ENCODE measurements at regions not wholly inside any gene's neighbourhood (a gene's known extent, or its start where the extent isn't known, plus 50 kb on each side); places are given as distances from the start of the nearest gene placed in this dataset.

- no peak overlapping the region for H3K27ac ChIP-seq (ENCODE audit: insufficient read depth in 1 of 2, low read depth in 1 of 2, low read length in 2 of 2, poor library complexity in 1 of 2, severe bottlenecking in 2 of 2)
- no peaks in the 10 kb centered on the region for H3K9me3 ChIP-seq (ENCODE audit: control extremely low read depth in 1 of 5, control insufficient read depth in 4 of 5, insufficient read depth in 2 of 5, low read depth in 1 of 5, low read length in 4 of 5)
- no peaks in the 10 kb centered on the region for H3K36me3 ChIP-seq (ENCODE audit: control insufficient read depth in 4 of 4, insufficient read depth in 4 of 4, low read length in 3 of 4)
- no peaks in the 10 kb centered on the region for H3K4me1 ChIP-seq (ENCODE audit: control extremely low read depth in 1 of 4, control insufficient read depth in 4 of 4, insufficient read depth in 4 of 4, low read length in 3 of 4)
- CTCF ChIA-PET: no interaction called here
- WGBS (ENCODE audit: insufficient coverage): 98% methylated on average over 5 of the region's 5 CpGs
- POLR2A ChIA-PET: no interaction called here
- no peaks in the 10 kb centered on the region for H3K27me3 ChIP-seq (replicated peaks in 2 of 5; ENCODE audit: control insufficient read depth in 4 of 5, insufficient read depth in 5 of 5, low read length in 4 of 5)
- no peak for DNase-seq
- H3K4me3 ChIP-seq (ENCODE audit: control insufficient read depth in 1 of 7, extremely low read depth in 1 of 7, insufficient read depth in 4 of 7, low read depth in 2 of 7, low read length in 6 of 7): no peak overlapping the region
Observed at GRCh38 chr13:59504407-59504806, 659.3 kb downstream of the DIAPH3 start.

DNA sequence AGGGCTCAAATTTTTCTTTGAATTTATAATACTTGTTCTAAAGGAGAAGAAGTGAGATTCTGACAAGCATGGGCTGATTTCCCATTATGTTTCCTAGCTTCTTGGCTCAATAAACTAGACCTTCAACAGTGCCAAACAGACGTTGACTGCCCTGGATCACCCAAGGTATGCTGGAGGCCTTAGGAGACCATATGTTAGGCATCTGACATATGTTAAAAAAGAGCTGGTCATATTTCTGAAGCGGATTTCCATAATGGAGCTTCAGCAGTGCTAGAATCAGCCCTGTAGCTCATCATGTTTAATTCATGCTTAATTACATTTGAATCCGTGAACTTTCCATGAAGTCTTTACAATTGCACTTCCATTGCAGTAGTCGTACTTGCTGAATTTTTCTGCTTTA, 653.3 kb downstream of the DIAPH3 start:
- no peak overlapping the region for H3K27ac ChIP-seq (ENCODE audit: insufficient read depth in 1 of 2, low read depth in 1 of 2, low read length in 2 of 2, poor library complexity in 1 of 2, severe bottlenecking in 2 of 2)
- no peak overlapping the region for H3K4me3 ChIP-seq (ENCODE audit: control insufficient read depth in 1 of 7, extremely low read depth in 1 of 7, insufficient read depth in 4 of 7, low read depth in 2 of 7, low read length in 6 of 7)
- no peaks in the 10 kb centered on the region for H3K27me3 ChIP-seq (replicated peaks in 2 of 5; ENCODE audit: control insufficient read depth in 4 of 5, insufficient read depth in 5 of 5, low read length in 4 of 5)
- no peaks in the 10 kb centered on the region for H3K36me3 ChIP-seq (ENCODE audit: control insufficient read depth in 4 of 4, insufficient read depth in 4 of 4, low read length in 3 of 4)
- ChIA-PET CTCF (no interaction called here), POLR2A (no interaction called here)
- no peaks in the 10 kb centered on the region for H3K4me1 ChIP-seq (ENCODE audit: control extremely low read depth in 1 of 4, control insufficient read depth in 4 of 4, insufficient read depth in 4 of 4, low read length in 3 of 4)
- WGBS (ENCODE audit: insufficient coverage): 100% methylated on average over 4 of the region's 4 CpGs
- H3K9me3 ChIP-seq (ENCODE audit: control extremely low read depth in 1 of 5, control insufficient read depth in 4 of 5, insufficient read depth in 2 of 5, low read depth in 1 of 5, low read length in 4 of 5): peaks cover 0 to 1% (median 0%) of the 10 kb centered on the region in 5 experiments
- no peak for DNase-seq

DNA sequence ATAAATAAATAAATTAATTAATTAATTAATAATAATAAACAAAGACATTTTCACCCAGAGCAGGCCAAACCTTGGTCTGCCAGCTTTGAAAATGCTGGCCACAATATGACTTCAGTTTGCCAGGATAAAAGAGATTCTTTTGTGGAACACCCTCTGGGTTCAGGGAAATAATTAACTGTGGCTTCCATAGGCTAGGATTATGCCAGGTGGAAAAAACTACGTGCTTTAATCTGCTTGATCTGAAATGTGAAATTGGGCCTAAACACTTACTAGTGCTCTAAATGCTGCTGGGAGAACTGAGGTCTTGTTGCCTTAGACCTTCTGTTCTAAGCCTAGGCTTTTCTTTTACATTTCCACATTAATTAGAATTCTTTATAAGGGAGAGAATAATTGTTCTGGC, 650.0 kb downstream of the DIAPH3 start:
- DNase-seq: no peak
- no peaks in the 10 kb centered on the region for H3K4me1 ChIP-seq (ENCODE audit: control extremely low read depth in 1 of 4, control insufficient read depth in 4 of 4, insufficient read depth in 4 of 4, low read length in 3 of 4)
- peaks cover 0 to 1% (median 0%) of the 10 kb centered on the region in 5 experiments for H3K9me3 ChIP-seq (ENCODE audit: control extremely low read depth in 1 of 5, control insufficient read depth in 4 of 5, insufficient read depth in 2 of 5, low read depth in 1 of 5, low read length in 4 of 5)
- H3K27ac ChIP-seq (ENCODE audit: insufficient read depth in 1 of 2, low read depth in 1 of 2, low read length in 2 of 2, poor library complexity in 1 of 2, severe bottlenecking in 2 of 2): no peak overlapping the region
- POLR2A ChIA-PET: no interaction called here
- 88% methylated on average over 1 of the region's 1 CpG for WGBS (ENCODE audit: insufficient coverage)
- CTCF ChIA-PET: no interaction called here
- H3K4me3 ChIP-seq (ENCODE audit: control insufficient read depth in 1 of 7, extremely low read depth in 1 of 7, insufficient read depth in 4 of 7, low read depth in 2 of 7, low read length in 6 of 7): no peak overlapping the region
- no peaks in the 10 kb centered on the region for H3K36me3 ChIP-seq (ENCODE audit: control insufficient read depth in 4 of 4, insufficient read depth in 4 of 4, low read length in 3 of 4)
- no peaks in the 10 kb centered on the region for H3K27me3 ChIP-seq (replicated peaks in 2 of 5; ENCODE audit: control insufficient read depth in 4 of 5, insufficient read depth in 5 of 5, low read length in 4 of 5)

DNA sequence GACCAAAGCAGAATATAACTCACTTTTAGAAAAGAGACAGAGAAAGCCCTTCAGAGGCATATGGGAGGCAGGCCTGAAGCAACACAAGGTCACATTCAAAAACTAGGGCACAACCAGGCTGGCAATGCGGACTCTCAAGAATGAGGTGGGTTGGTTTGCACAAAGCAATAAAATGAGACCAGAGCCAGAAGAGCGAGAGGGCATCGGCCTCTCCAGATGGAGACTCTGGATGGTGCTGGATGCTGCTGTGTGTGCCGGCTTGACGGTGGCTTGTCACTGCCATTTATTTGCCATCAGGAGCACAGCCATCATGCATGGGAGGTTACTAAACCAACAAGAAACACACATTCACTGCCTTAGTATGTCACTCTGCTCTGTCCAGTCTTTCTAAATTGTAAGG, 649.4 kb downstream of the DIAPH3 start:
- H3K36me3 ChIP-seq (ENCODE audit: control insufficient read depth in 4 of 4, insufficient read depth in 4 of 4, low read length in 3 of 4): no peaks in the 10 kb centered on the region
- 97% methylated on average over 5 of the region's 5 CpGs for WGBS (ENCODE audit: insufficient coverage)
- ChIA-PET POLR2A (no interaction called here), CTCF (no interaction called here)
- H3K9me3 ChIP-seq (ENCODE audit: control extremely low read depth in 1 of 5, control insufficient read depth in 4 of 5, insufficient read depth in 2 of 5, low read depth in 1 of 5, low read length in 4 of 5): peaks cover 0 to 1% (median 0%) of the 10 kb centered on the region in 5 experiments
- H3K27ac ChIP-seq (ENCODE audit: insufficient read depth in 1 of 2, low read depth in 1 of 2, low read length in 2 of 2, poor library complexity in 1 of 2, severe bottlenecking in 2 of 2): no peak overlapping the region
- H3K4me3 ChIP-seq (ENCODE audit: control insufficient read depth in 1 of 7, extremely low read depth in 1 of 7, insufficient read depth in 4 of 7, low read depth in 2 of 7, low read length in 6 of 7): no peak overlapping the region
- no peaks in the 10 kb centered on the region for H3K27me3 ChIP-seq (replicated peaks in 2 of 5; ENCODE audit: control insufficient read depth in 4 of 5, insufficient read depth in 5 of 5, low read length in 4 of 5)
- no peak for DNase-seq
- no peaks in the 10 kb centered on the region for H3K4me1 ChIP-seq (ENCODE audit: control extremely low read depth in 1 of 4, control insufficient read depth in 4 of 4, insufficient read depth in 4 of 4, low read length in 3 of 4)

DNA sequence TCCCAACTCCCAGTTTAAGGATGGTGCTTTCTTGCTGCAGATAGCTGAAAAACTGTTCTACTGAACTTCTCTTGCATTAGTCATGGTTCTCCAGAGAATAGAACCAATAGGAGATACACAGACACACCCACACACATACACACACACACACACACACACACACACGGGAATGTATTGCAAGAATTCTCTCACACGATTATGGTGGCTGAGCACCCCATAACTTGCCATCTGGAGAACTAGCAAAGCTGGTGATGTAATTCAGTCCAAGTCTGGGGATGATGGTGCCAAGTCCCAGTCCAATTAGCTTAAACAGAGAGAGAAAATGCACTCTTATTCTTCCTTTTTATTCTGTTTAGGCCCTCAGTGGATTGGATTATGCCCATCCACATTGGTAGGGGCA, 643.9 kb downstream of the DIAPH3 start:
- Histone ChIP-seq H3K4me1 (ENCODE audit: control extremely low read depth in 1 of 4, control insufficient read depth in 4 of 4, insufficient read depth in 4 of 4, low read length in 3 of 4) (no peaks in the 10 kb centered on the region), H3K36me3 (ENCODE audit: control insufficient read depth in 4 of 4, insufficient read depth in 4 of 4, low read length in 3 of 4) (no peaks in the 10 kb centered on the region), H3K27me3 (replicated peaks in 2 of 5; ENCODE audit: control insufficient read depth in 4 of 5, insufficient read depth in 5 of 5, low read length in 4 of 5) (no peaks in the 10 kb centered on the region), H3K4me3 (ENCODE audit: control insufficient read depth in 1 of 7, extremely low read depth in 1 of 7, insufficient read depth in 4 of 7, low read depth in 2 of 7, low read length in 6 of 7) (no peak overlapping the region), H3K27ac (ENCODE audit: insufficient read depth in 1 of 2, low read depth in 1 of 2, low read length in 2 of 2, poor library complexity in 1 of 2, severe bottlenecking in 2 of 2) (no peak overlapping the region), H3K9me3 (ENCODE audit: control extremely low read depth in 1 of 5, control insufficient read depth in 4 of 5, insufficient read depth in 2 of 5, low read depth in 1 of 5, low read length in 4 of 5) (no peaks in the 10 kb centered on the region)
- ChIA-PET POLR2A (no interaction called here), CTCF (no interaction called here)
- 100% methylated on average over 1 of the region's 2 CpGs for WGBS (ENCODE audit: insufficient coverage)
- no peak for DNase-seq

DNA sequence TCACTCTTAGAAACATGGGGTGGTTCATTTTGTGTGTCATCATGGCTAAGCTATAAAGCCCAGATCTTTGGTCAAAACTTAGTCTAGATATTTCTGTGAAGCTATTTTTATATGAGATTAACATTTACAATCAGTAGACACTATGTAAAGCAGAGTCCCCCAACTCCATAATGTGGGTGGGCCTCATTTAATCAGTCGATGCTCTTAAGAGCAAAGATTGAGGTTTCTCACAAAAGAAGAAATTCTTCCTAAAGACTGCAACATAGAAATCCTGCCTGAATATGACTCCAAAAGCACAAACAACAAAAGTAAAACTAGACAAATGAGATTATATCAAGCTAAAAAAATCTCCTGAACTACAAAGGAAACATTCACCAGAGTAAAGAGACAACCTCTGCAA, 642.2 kb downstream of the DIAPH3 start:
- ChIA-PET POLR2A (no interaction called here), CTCF (interaction anchor here (0.6 to 1.0 kb wide), 2 partner anchors 128 to 132 kb away, joined by 3 to 5 read pairs; no protein-coding TSS in a partner anchor)
- WGBS (ENCODE audit: insufficient coverage): 100% methylated on average over 1 of the region's 1 CpG
- Histone ChIP-seq H3K27me3 (replicated peaks in 2 of 5; ENCODE audit: control insufficient read depth in 4 of 5, insufficient read depth in 5 of 5, low read length in 4 of 5) (no peaks in the 10 kb centered on the region), H3K4me3 (ENCODE audit: control insufficient read depth in 1 of 7, extremely low read depth in 1 of 7, insufficient read depth in 4 of 7, low read depth in 2 of 7, low read length in 6 of 7) (no peak overlapping the region), H3K36me3 (ENCODE audit: control insufficient read depth in 4 of 4, insufficient read depth in 4 of 4, low read length in 3 of 4) (no peaks in the 10 kb centered on the region), H3K9me3 (ENCODE audit: control extremely low read depth in 1 of 5, control insufficient read depth in 4 of 5, insufficient read depth in 2 of 5, low read depth in 1 of 5, low read length in 4 of 5) (no peaks in the 10 kb centered on the region), H3K4me1 (ENCODE audit: control extremely low read depth in 1 of 4, control insufficient read depth in 4 of 4, insufficient read depth in 4 of 4, low read length in 3 of 4) (no peaks in the 10 kb centered on the region), H3K27ac (ENCODE audit: insufficient read depth in 1 of 2, low read depth in 1 of 2, low read length in 2 of 2, poor library complexity in 1 of 2, severe bottlenecking in 2 of 2) (no peak overlapping the region)
- no peak for DNase-seq

DNA sequence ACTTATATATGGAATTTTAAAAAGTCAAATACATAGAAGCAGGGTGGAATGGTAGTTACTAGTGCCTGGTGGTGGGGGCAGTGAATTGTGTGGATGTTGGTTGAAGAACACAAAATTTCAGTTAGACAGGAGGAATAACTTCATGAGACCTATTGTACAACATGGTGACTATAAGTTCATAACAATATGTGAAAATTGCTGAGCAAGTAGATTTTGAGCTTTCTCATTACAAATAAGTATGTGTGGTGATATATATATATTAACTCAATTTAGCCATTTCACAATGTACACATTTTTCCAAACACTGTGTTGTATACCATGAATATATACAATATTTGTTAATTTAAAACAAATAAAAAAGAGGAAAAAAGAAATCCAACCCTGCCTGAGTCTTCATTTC, 641.1 kb downstream of the DIAPH3 start:
- Histone ChIP-seq H3K4me3 (ENCODE audit: control insufficient read depth in 1 of 7, extremely low read depth in 1 of 7, insufficient read depth in 4 of 7, low read depth in 2 of 7, low read length in 6 of 7) (no peak overlapping the region), H3K27ac (ENCODE audit: insufficient read depth in 1 of 2, low read depth in 1 of 2, low read length in 2 of 2, poor library complexity in 1 of 2, severe bottlenecking in 2 of 2) (no peak overlapping the region), H3K4me1 (ENCODE audit: control extremely low read depth in 1 of 4, control insufficient read depth in 4 of 4, insufficient read depth in 4 of 4, low read length in 3 of 4) (no peaks in the 10 kb centered on the region), H3K36me3 (ENCODE audit: control insufficient read depth in 4 of 4, insufficient read depth in 4 of 4, low read length in 3 of 4) (no peaks in the 10 kb centered on the region), H3K27me3 (replicated peaks in 2 of 5; ENCODE audit: control insufficient read depth in 4 of 5, insufficient read depth in 5 of 5, low read length in 4 of 5) (no peaks in the 10 kb centered on the region), H3K9me3 (ENCODE audit: control extremely low read depth in 1 of 5, control insufficient read depth in 4 of 5, insufficient read depth in 2 of 5, low read depth in 1 of 5, low read length in 4 of 5) (no peaks in the 10 kb centered on the region)
- ChIA-PET CTCF (no interaction called here), POLR2A (no interaction called here)
- no peak for DNase-seq
